BJ (cell line): ENCODE measurements at regions not wholly inside any gene's neighbourhood (a gene's known extent, or its start where the extent isn't known, plus 50 kb on each side); places are given as distances from the start of the nearest gene placed in this dataset.

Source experiments
- CTCF ChIA-PET: fragments of 350-600 bp; formaldehyde crosslinking; extraction: SDS; loops from one replicate; lab custom pipeline; 2021; ENCODE audit warnings: antibody characterized with exemption, inconsistent platforms; lab: Yijun Ruan, JAX
- POLR2A ChIA-PET: fragments of 300-600 bp; sonication (Branson Sonifier 250); formaldehyde crosslinking; extraction: SDS; loops from one replicate; lab custom pipeline; 2021; ENCODE audit warnings: antibody characterized with exemption; lab: Charles Lee
- DNase-seq: peaks from one replicate; pipeline ENCODE4 v3.0.0-alpha.2; 2011; ENCODE audit warnings: low read depth
- H3K27me3 ChIP-seq: 2 replicates; pipeline ENCODE4 v1.6.0; 2011; ENCODE audit warnings: low read length; ENCODE audit not compliant: control insufficient read depth, insufficient read depth
- H3K36me3 ChIP-seq: 2 replicates; pipeline ENCODE4 v1.5.1; 2011; ENCODE audit warnings: low read length; ENCODE audit not compliant: control insufficient read depth, insufficient read depth
- H3K4me3 ChIP-seq: 2 replicates; pipeline ENCODE4 v1.5.1; 2011; ENCODE audit warnings: low read depth, mild to moderate bottlenecking, control low read depth, low read length
- TF ChIP-seq, protein P1 (sequence below): IDR thresholded peaks from 2 replicates; pipeline ENCODE4 v1.5.1; 2011; ENCODE audit warnings: low read depth, mild to moderate bottlenecking, control low read depth, inconsistent platforms, low read length, moderate library complexity; ENCODE audit not compliant: insufficient read depth

DNA sequence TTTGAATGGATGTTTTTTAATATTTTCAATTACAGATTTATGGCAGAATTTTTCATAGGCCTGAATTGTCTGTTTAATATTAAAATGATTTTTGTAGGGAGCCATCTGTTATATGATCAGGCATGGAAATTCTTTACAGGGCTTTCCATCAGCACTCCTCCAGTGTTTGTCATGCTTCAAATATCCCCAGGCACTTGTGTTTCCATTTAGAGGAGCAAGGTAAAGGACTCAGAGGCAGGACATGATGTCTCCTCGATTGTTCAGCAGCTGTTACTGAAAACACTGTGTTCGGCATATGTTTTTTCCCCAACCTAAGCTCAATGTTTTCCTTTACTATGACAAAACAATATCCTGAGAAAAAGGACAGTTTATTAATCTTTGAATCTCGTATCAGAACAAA, 172.3 kb upstream of the RFX3 start:
- H3K27me3 ChIP-seq, result peaks cover 2% of the 10 kb centered on the region; the same call in 1 of the 2 replicates
- ChIA-PET POLR2A (no interaction called here), CTCF (interaction anchor here (1.0 kb wide), 1 partner anchor 10 kb away, joined by 4 read pairs; no protein-coding TSS in a partner anchor)
- H3K4me3 ChIP-seq, result no peak overlapping the region
- H3K36me3 ChIP-seq, result no peaks in the 10 kb centered on the region
- TF ChIP-seq, protein P1, sequence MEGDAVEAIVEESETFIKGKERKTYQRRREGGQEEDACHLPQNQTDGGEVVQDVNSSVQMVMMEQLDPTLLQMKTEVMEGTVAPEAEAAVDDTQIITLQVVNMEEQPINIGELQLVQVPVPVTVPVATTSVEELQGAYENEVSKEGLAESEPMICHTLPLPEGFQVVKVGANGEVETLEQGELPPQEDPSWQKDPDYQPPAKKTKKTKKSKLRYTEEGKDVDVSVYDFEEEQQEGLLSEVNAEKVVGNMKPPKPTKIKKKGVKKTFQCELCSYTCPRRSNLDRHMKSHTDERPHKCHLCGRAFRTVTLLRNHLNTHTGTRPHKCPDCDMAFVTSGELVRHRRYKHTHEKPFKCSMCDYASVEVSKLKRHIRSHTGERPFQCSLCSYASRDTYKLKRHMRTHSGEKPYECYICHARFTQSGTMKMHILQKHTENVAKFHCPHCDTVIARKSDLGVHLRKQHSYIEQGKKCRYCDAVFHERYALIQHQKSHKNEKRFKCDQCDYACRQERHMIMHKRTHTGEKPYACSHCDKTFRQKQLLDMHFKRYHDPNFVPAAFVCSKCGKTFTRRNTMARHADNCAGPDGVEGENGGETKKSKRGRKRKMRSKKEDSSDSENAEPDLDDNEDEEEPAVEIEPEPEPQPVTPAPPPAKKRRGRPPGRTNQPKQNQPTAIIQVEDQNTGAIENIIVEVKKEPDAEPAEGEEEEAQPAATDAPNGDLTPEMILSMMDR, result no peak
- no peak for DNase-seq

DNA sequence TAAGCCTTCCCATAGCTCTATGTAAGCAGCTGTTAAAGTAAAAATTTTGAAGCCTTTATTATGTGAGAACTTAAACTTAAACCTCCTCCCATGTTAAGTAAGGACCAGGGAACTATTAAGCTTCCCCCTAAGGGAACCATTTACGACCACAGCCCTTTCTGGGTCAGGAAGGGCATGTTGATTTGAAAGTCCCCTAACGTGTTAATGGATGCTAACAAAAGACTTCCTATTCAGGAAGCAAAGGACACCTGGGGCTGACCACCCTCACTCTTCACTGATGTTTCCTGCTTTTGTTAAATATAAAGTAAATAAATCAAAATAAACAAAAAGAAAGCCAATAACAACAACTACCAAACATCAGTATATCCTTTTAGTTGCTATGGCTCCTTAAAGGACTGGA, 170.6 kb upstream of the RFX3 start:
- H3K27me3 ChIP-seq, result peaks cover 2% of the 10 kb centered on the region; the same call in 1 of the 2 replicates
- POLR2A ChIA-PET, result no interaction called here
- CTCF ChIA-PET, result no interaction called here
- DNase-seq, result no peak
- TF ChIP-seq, protein P1, result no peak
- no peak overlapping the region for H3K4me3 ChIP-seq
- H3K36me3 ChIP-seq, result no peaks in the 10 kb centered on the region

DNA sequence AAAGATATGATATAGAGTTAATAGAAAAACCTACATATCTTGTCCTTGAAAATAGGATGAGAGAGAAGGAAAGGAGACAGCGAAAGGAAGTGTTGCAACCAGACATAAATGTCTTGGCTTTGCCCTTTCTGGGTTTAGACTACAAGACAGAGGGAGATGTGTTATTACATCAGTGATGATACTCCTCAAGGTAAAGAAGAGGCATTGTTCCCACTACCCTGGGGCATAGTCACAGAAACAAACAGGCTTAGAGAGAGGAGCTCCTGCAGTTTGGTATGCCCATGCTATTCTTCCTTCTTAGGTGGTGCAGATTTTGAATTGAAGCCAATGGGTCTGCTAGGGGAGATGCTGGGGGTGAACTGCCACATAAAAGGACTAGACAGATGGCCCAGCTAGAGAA, 166.8 kb upstream of the RFX3 start:
- TF ChIP-seq, protein P1, result no peak
- Histone ChIP-seq H3K36me3 (no peaks in the 10 kb centered on the region), H3K4me3 (no peak overlapping the region), H3K27me3 (no peaks in the 10 kb centered on the region; the same call in 1 of the 2 replicates)
- DNase-seq, result no peak
- CTCF ChIA-PET, result interaction anchor here (0.5 to 0.6 kb wide), 2 partner anchors 945 to 1199 kb away, joined by 3 read pairs; no protein-coding TSS in a partner anchor
- POLR2A ChIA-PET, result no interaction called here

DNA sequence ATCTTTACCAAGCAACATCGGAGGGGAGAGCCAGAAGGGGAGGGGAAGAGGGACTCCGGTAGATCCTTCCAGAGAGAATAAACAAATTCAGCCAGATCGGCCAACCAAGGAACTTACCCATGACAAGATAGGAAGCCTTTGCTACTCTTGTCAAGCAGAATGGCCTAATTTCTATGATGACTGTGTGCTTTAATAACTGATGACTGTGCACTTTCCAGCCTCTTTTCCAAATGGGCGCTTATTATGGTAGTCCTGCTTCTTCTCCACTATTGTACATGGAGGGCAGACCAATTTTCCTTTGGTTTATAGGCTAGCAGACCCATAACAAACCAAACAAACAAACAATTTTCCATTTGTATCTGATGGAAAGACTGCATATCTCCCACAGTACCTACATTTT, 163.8 kb upstream of the RFX3 start:
- Histone ChIP-seq H3K4me3 (no peak overlapping the region), H3K36me3 (no peaks in the 10 kb centered on the region), H3K27me3 (no peaks in the 10 kb centered on the region)
- TF ChIP-seq, protein P1, result no peak
- DNase-seq, result no peak
- ChIA-PET POLR2A (no interaction called here), CTCF (no interaction called here)

DNA sequence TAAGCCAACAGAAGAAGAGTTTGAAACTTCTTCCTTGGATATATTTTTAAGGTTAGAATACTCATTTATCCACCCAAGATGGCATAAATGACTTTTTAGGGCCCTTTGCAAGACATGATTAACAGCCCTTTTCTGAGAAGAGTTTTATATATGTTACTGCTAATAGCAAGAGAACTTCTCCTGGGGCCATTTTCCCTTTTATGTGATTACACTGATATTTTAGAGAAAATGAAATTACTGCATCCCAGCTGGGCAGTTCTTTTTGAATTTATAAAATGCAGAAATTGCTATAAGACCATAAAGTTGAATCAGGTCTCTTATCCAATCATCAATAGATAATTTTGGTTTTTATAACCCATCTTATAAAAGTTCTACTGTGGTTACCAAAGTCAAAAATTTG, 161.3 kb upstream of the RFX3 start:
- H3K27me3 ChIP-seq, result no peaks in the 10 kb centered on the region
- CTCF ChIA-PET, result no interaction called here
- H3K4me3 ChIP-seq, result no peak overlapping the region
- no peaks in the 10 kb centered on the region for H3K36me3 ChIP-seq
- TF ChIP-seq, protein P1, result no peak
- no peak for DNase-seq
- POLR2A ChIA-PET, result no interaction called here
